IMR-90 (cell line): ENCODE measurements at regions not wholly inside any gene's neighbourhood (a gene's known extent, or its start where the extent isn't known, plus 50 kb on each side); places are given as distances from the start of the nearest gene placed in this dataset.

Source experiments
- ATAC-seq: fragments of 200-7000 bp; cut with Tn5 transposase; 2 replicates; pipeline ENCODE4 v1.9.1; 2020; ENCODE audit warnings: low read depth, mild to moderate bottlenecking, moderate library complexity
- BruUV-seq: library from RNA; stranded (reverse); fragments of 400-500 nt; replicated peaks from 2 replicates; lab custom pipeline; 2021; lab: Mats Ljungman, UMichigan
- CTCF ChIA-PET: fragments of 300-600 bp; formaldehyde crosslinking; extraction: SDS; loops from one replicate; lab custom pipeline; 2021; ENCODE audit warnings: antibody characterized with exemption; lab: Yijun Ruan, JAX
- POLR2A ChIA-PET: fragments of 300-600 bp; sonication (Branson Sonifier 250); formaldehyde crosslinking; loops from one replicate; lab custom pipeline; 2022; ENCODE audit warnings: antibody characterized with exemption; ENCODE audit not compliant: unreplicated experiment; lab: Charles Lee
- DNase-seq: peaks from one replicate; pipeline ENCODE4 v3.0.0; 2013
- H2AFZ ChIP-seq: replicated peaks from 2 replicates; pipeline ENCODE3; 2013; ENCODE audit warnings: low read length, mild to moderate bottlenecking; ENCODE audit not compliant: poor library complexity
- H2AK5ac ChIP-seq: 2 replicates; pipeline ENCODE4 v1.6.1; 2013; ENCODE audit warnings: low read depth, low read length, inconsistent platforms
- H2AK9ac ChIP-seq: replicated peaks from 2 replicates; pipeline ENCODE3; 2013; ENCODE audit warnings: mild to moderate bottlenecking, low read depth, low read length, moderate library complexity; ENCODE audit not compliant: poor library complexity
- H2BK120ac ChIP-seq: 2 replicates; pipeline ENCODE4 v1.6.1; 2013; ENCODE audit warnings: low read depth, low read length, inconsistent platforms
- H2BK15ac ChIP-seq: 3 replicates; pipeline ENCODE4 v1.6.1; 2013; ENCODE audit warnings: low read depth, low read length, inconsistent platforms
- H2BK20ac ChIP-seq: 2 replicates; pipeline ENCODE4 v1.6.1; 2013; ENCODE audit warnings: low read depth, mild to moderate bottlenecking, inconsistent platforms, low read length, moderate library complexity
- H2BK5ac ChIP-seq: 2 replicates; pipeline ENCODE4 v1.6.1; 2013; ENCODE audit warnings: mild to moderate bottlenecking, low read depth, low read length, inconsistent platforms; ENCODE audit not compliant: poor library complexity, severe bottlenecking
- H3K14ac ChIP-seq: replicated peaks from 2 replicates; pipeline ENCODE4 v1.6.1; 2013; ENCODE audit warnings: low read depth, low read length, inconsistent platforms
- H3K18ac ChIP-seq: 2 replicates; pipeline ENCODE4 v1.6.1; 2013; ENCODE audit warnings: low read depth, low read length, control low read depth
- H3K23ac ChIP-seq: 2 replicates; pipeline ENCODE4 v1.6.1; 2013; ENCODE audit warnings: low read depth, low read length, inconsistent platforms
- H3K27ac ChIP-seq: 2 replicates; pipeline ENCODE4 v1.5.1; 2013; ENCODE audit warnings: mild to moderate bottlenecking, control low read depth, low read length; ENCODE audit not compliant: insufficient read depth
- H3K27me3 ChIP-seq: 2 replicates; pipeline ENCODE4 v1.6.1; 2013; ENCODE audit warnings: low read length; ENCODE audit not compliant: control insufficient read depth, insufficient read depth
- H3K36me3 ChIP-seq: 2 replicates; pipeline ENCODE4 v1.6.1; 2013; ENCODE audit warnings: low read length, mixed read lengths; ENCODE audit not compliant: control insufficient read depth, insufficient read depth
- H3K4ac ChIP-seq: 2 replicates; pipeline ENCODE4 v1.6.1; 2013; ENCODE audit warnings: low read depth, low read length, inconsistent platforms
- H3K4me1 ChIP-seq: 2 replicates; pipeline ENCODE4 v1.6.1; 2013; ENCODE audit warnings: low read length, mixed read lengths; ENCODE audit not compliant: control insufficient read depth, insufficient read depth
- H3K4me2 ChIP-seq: 2 replicates; pipeline ENCODE4 v1.6.1; 2013; ENCODE audit warnings: low read depth, mild to moderate bottlenecking, control low read depth, low read length, moderate library complexity
- H3K4me3 ChIP-seq: 2 replicates; pipeline ENCODE4 v1.5.1; 2013; ENCODE audit warnings: low read depth, mild to moderate bottlenecking, control low read depth, low read length, moderate library complexity; ENCODE audit not compliant: insufficient read depth
- H3K56ac ChIP-seq: 2 replicates; pipeline ENCODE4 v1.6.1; 2013; ENCODE audit warnings: low read length, inconsistent platforms; ENCODE audit not compliant: insufficient read depth; ENCODE audit errors: extremely low read depth
- H3K79me1 ChIP-seq, 2 experiments: 2 replicates each; pipeline ENCODE4 v1.6.1; 2013; ENCODE audit warnings: low read length in 2 of 2, inconsistent platforms in 1 of 2, low read depth in 1 of 2
- H3K9ac ChIP-seq: 2 replicates; pipeline ENCODE4 v1.6.1; 2013; ENCODE audit warnings: low read depth, low read length, control low read depth
- H3K9me1 ChIP-seq: 2 replicates; pipeline ENCODE4 v1.6.1; 2013; ENCODE audit warnings: low read length, inconsistent platforms; ENCODE audit not compliant: insufficient read depth
- H3K9me3 ChIP-seq: 2 replicates; pipeline ENCODE4 v1.6.1; 2013; ENCODE audit warnings: low read length; ENCODE audit not compliant: control insufficient read depth, insufficient read depth
- H4K20me1 ChIP-seq: 2 replicates; pipeline ENCODE4 v1.6.1; 2013; ENCODE audit warnings: low read length, inconsistent platforms; ENCODE audit not compliant: insufficient read depth
- H4K5ac ChIP-seq: 2 replicates; pipeline ENCODE4 v1.6.1; 2013; ENCODE audit warnings: mild to moderate bottlenecking, low read depth, low read length, control low read depth
- H4K8ac ChIP-seq, 2 experiments: 2 replicates each; pipeline ENCODE4 v1.6.1; 2013; ENCODE audit warnings: low read depth in 2 of 2, low read length in 2 of 2, control low read depth in 1 of 2, inconsistent platforms in 1 of 2
- H4K91ac ChIP-seq: 2 replicates; pipeline ENCODE4 v1.6.1; 2013; ENCODE audit warnings: low read depth, low read length, inconsistent platforms; ENCODE audit not compliant: insufficient read depth
- BHLHE40 ChIP-seq: fragments of 150-350 bp; IDR thresholded peaks from 2 replicates; pipeline ENCODE4 v1.6.1; 2016; ENCODE audit warnings: mild to moderate bottlenecking, low read depth, low read length
- CEBPB ChIP-seq: IDR thresholded peaks from 2 replicates; pipeline ENCODE4 v1.6.1; 2012; ENCODE audit warnings: low read depth, low read length, improper control_type of control experiment
- CHD1 ChIP-seq: IDR thresholded peaks from 2 replicates; pipeline ENCODE4 v1.6.1; 2012; ENCODE audit warnings: low read depth, low read length, improper control_type of control experiment
- CTCF ChIP-seq: conservative IDR thresholded peaks from 2 replicates; pipeline ENCODE4 v1.5.1; 2012; ENCODE audit warnings: mild to moderate bottlenecking, low read depth, low read length, improper control_type of control experiment
- ELK1 ChIP-seq: fragments of 150-350 bp; IDR thresholded peaks from 2 replicates; pipeline ENCODE4 v1.6.1; 2016; ENCODE audit warnings: low read depth, mild to moderate bottlenecking, low read length, moderate library complexity, borderline replicate concordance
- FOS ChIP-seq: fragments of 150-350 bp; IDR thresholded peaks from 2 replicates; pipeline ENCODE4 v1.6.1; 2016; ENCODE audit warnings: low read depth, low read length
- MAFK ChIP-seq: IDR thresholded peaks from 2 replicates; pipeline ENCODE4 v1.6.1; 2012; ENCODE audit warnings: low read depth, low read length, improper control_type of control experiment
- MAZ ChIP-seq: IDR thresholded peaks from 2 replicates; pipeline ENCODE4 v1.6.1; 2012; ENCODE audit warnings: low read depth, mild to moderate bottlenecking, low read length, improper control_type of control experiment, moderate library complexity, borderline replicate concordance
- MXI1 ChIP-seq: IDR thresholded peaks from 2 replicates; pipeline ENCODE4 v1.6.1; 2012; ENCODE audit warnings: low read depth, mild to moderate bottlenecking, low read length, moderate library complexity, borderline replicate concordance
- NFE2L2 ChIP-seq: fragments of 150-350 bp; IDR thresholded peaks from 2 replicates; pipeline ENCODE4 v1.6.1; 2016; ENCODE audit warnings: low read depth, mild to moderate bottlenecking, low read length
- POLR2A ChIP-seq: IDR thresholded peaks from 2 replicates; pipeline ENCODE4 v1.6.1; 2012; ENCODE audit warnings: mild to moderate bottlenecking, low read depth, low read length
- RAD21 ChIP-seq: IDR thresholded peaks from 2 replicates; pipeline ENCODE4 v1.6.1; 2012; ENCODE audit warnings: low read length, improper control_type of control experiment
- RCOR1 ChIP-seq: IDR thresholded peaks from 2 replicates; pipeline ENCODE4 v1.6.1; 2012; ENCODE audit warnings: mild to moderate bottlenecking, low read length, improper control_type of control experiment; ENCODE audit not compliant: insufficient replicate concordance
- RFX5 ChIP-seq: IDR thresholded peaks from 2 replicates; pipeline ENCODE4 v1.8.0; 2012; ENCODE audit warnings: low read depth, mild to moderate bottlenecking, low read length, moderate library complexity
- SMC3 ChIP-seq: fragments of 150-350 bp; IDR thresholded peaks from 2 replicates; pipeline ENCODE4 v1.6.1; 2016; ENCODE audit warnings: low read depth, mild to moderate bottlenecking, antibody characterized with exemption, low read length, moderate library complexity
- USF2 ChIP-seq: fragments of 150-350 bp; IDR thresholded peaks from 2 replicates; pipeline ENCODE4 v1.6.1; 2017; ENCODE audit warnings: mild to moderate bottlenecking, antibody characterized with exemption, low read length, low read depth
- WGBS, 2 experiments: methylation state at CpG; one replicate each; pipeline versions ENCODE4 v1.1.5 to v1.1.7; 2013; ENCODE audit warnings: missing lambda C conversion rate in 2 of 2; ENCODE audit not compliant: insufficient read length in 1 of 2; ENCODE audit errors: extremely low coverage in 2 of 2; 5-methylcytosine and 5-hydroxymethylcytosine counted together
- dilution Hi-C: fragments of 300-500 bp; cut with HindIII; formaldehyde crosslinking; loops from one replicate; pipeline ENCODE4 v1.14.3; 2018; ENCODE audit warnings: low sequenced_read_pairs; ENCODE audit not compliant: unreplicated experiment
- in situ Hi-C: fragments of 300-500 bp; cut with MboI; formaldehyde crosslinking; loops from 3 replicates; pipeline ENCODE4 v1.14.3; 2019; ENCODE audit warnings: low sequenced_read_pairs, inconsistent platforms, mixed read lengths
- intact Hi-C: fragments of 100-400 bp; cut with micrococcal nuclease; formaldehyde crosslinking; loops from 2 replicates; pipeline ENCODE4 v1.10.0; 2022

- Histone ChIP-seq H3K9ac (no peak overlapping the region), H3K4me2 (no peak overlapping the region), H2BK5ac (no peak overlapping the region), H3K4me3 (no peak overlapping the region), H3K27me3 (no peaks in the 10 kb centered on the region), H3K9me1 (no peaks in the 10 kb centered on the region), H2AK5ac (no peak overlapping the region), H3K4ac (no peak overlapping the region), H2BK20ac (no peak overlapping the region), H3K14ac (no peak overlapping the region), H4K5ac (no peak overlapping the region), H3K18ac (no peak overlapping the region), H4K20me1 (no peaks in the 10 kb centered on the region), H3K56ac (no peak overlapping the region), H3K79me1 (no peaks in the 10 kb centered on the region), H3K23ac (no peak overlapping the region), H2AFZ (no peak overlapping the region), H3K9me3 (peaks cover 19% of the 10 kb centered on the region), H3K36me3 (no peaks in the 10 kb centered on the region), H3K27ac (no peak overlapping the region), H2BK15ac (no peak overlapping the region), H4K91ac (no peak overlapping the region), H2AK9ac (no peak overlapping the region), H3K4me1 (no peaks in the 10 kb centered on the region), H2BK120ac (no peak overlapping the region), H4K8ac (no peak overlapping the region)
- in situ Hi-C loops (no loop called here), dilution Hi-C loops (no loop called here), intact Hi-C loops (no loop called here)
- TF ChIP-seq RAD21 (no peak), CHD1 (no peak), RFX5 (no peak), MAZ (no peak), FOS (no peak), MAFK (no peak), CTCF (no peak), SMC3 (no peak), USF2 (no peak), ELK1 (no peak), RCOR1 (no peak), NFE2L2 (no peak), BHLHE40 (no peak), CEBPB (no peak), POLR2A (no peak), MXI1 (no peak)
- ChIA-PET CTCF (no interaction called here), POLR2A (no interaction called here)
- no peak for ATAC-seq
- BruUV-seq: no TSS peak
- WGBS, 2 experiments: no CpG with 5 or more reads among the region's 6 CpGs
- no peak for DNase-seq
Observed at GRCh38 chr15:23761386-23761785, 74.3 kb upstream of the NDN start.
